GM12891 (cell line): ENCODE measurements at regions not wholly inside any gene's neighbourhood (a gene's known extent, or its start where the extent isn't known, plus 50 kb on each side); places are given as distances from the start of the nearest gene placed in this dataset.

Experiments used
- POLR2AphosphoS5 ChIP-seq: IDR thresholded peaks from 2 replicates; pipeline ENCODE4 v1.6.1; 2011; ENCODE audit warnings: low read depth, low read length, control low read depth
- TAF1 ChIP-seq: IDR thresholded peaks from 2 replicates; pipeline ENCODE4 v1.6.1; 2011; ENCODE audit warnings: low read depth, low read length, control low read depth

- no peak for TF ChIP-seq TAF1
- no peak for TF ChIP-seq POLR2AphosphoS5
Measured at GRCh38 chr4:178026999-178027398, 584.8 kb upstream of the AGA start.
